Fibroblast of lung (primary cell): ENCODE measurements at regions not wholly inside any gene's neighbourhood (a gene's known extent, or its start where the extent isn't known, plus 50 kb on each side); places are given as distances from the start of the nearest gene placed in this dataset.

Source experiments
- EZH2 ChIP-seq: IDR thresholded peaks from 2 replicates; pipeline ENCODE4 v1.5.1; 2012; ENCODE audit warnings: low read length, control low read depth, mild to moderate bottlenecking; ENCODE audit errors: missing control alignments
- TF ChIP-seq, protein P1 (sequence below), 2 donors: IDR thresholded peaks in 1 of 2; conservative IDR thresholded peaks in 1 of 2; 1 replicate in 1 of 2; 2 replicates in 1 of 2; pipeline ENCODE4 v1.5.1; 2011 to 2012; ENCODE audit warnings: low read length in 2 of 2, control low read depth in 1 of 2, inconsistent platforms in 1 of 2, low read depth in 1 of 2, mild to moderate bottlenecking in 1 of 2

GRCh38 chr2:88924533-88924932 is 233.1 kb downstream of the RPIA start:
- TF ChIP-seq, protein P1, sequence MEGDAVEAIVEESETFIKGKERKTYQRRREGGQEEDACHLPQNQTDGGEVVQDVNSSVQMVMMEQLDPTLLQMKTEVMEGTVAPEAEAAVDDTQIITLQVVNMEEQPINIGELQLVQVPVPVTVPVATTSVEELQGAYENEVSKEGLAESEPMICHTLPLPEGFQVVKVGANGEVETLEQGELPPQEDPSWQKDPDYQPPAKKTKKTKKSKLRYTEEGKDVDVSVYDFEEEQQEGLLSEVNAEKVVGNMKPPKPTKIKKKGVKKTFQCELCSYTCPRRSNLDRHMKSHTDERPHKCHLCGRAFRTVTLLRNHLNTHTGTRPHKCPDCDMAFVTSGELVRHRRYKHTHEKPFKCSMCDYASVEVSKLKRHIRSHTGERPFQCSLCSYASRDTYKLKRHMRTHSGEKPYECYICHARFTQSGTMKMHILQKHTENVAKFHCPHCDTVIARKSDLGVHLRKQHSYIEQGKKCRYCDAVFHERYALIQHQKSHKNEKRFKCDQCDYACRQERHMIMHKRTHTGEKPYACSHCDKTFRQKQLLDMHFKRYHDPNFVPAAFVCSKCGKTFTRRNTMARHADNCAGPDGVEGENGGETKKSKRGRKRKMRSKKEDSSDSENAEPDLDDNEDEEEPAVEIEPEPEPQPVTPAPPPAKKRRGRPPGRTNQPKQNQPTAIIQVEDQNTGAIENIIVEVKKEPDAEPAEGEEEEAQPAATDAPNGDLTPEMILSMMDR (conservative IDR thresholded peaks at IDR 0.05 in 1 of 2, IDR thresholded peaks at IDR 0.05 in 1 of 2; ENCODE audit: low read depth in 1 of 2, low read length in 2 of 2) = no peak
- no peak for TF ChIP-seq EZH2
